ENCODE measurements at regions not wholly inside any gene's neighbourhood (a gene's known extent, or its start where the extent isn't known, plus 50 kb on each side); places are given as distances from the start of the nearest gene placed in this dataset.

DNA sequence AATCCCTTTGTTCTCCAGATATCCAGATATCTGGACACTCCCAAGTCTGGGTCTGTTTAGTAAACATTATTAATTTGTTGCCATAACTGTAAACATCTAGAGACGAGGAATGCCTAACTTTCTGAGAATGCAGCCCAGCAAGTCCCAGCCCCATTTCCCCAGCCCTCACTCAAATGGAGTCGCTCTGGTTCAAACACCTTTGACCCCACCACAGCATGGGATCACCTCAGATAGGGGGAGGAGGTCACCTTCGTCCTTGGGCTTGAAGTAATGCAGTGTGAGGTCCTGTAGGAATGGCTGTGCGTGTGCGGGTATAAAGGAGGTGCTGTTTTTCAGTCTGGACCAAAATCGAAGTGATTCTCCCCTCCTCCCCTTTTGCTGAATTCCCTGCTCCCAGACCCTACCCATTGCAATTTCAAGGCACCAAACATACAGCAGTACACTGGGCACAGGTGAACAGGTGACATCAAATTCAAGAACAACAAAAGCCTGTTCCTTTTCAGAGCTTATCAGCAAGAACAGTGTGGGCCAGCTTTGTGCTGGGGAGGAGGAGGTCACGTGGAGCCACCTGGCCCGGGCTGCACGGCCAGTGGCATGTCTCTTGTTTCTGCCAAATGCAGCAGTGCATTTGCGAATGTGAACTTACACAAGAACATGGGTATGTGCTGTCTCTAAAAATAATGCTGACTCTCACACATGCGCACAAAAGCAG, 57.5 kb upstream of the TRPM1 start:
- DNase-seq (ENCODE audit: low read depth): no peak

DNA sequence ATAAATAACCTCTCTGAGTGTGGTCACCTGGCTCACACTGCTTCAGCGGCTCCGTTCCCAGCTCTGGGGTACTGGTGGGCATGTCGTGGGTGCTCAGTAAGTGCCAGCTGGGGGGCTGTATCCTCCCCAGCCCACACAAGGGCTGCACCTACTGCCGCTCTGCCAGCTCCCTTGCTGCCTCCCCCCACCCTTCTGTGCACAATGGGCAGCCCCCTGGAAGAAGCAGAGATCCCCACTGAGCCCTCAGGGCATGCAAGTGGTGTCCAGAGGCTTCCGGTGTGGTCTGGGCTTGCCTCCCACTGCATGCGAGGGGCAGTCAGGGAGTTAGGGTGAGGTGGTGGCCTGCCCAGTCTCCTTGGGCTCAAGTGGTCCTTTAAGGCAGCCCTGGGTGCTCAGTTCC, 58.3 kb upstream of the TRPM1 start:
- H3K4me3 ChIP-seq (ENCODE audit: low read length): no peak overlapping the region
- TF ChIP-seq, protein P1, sequence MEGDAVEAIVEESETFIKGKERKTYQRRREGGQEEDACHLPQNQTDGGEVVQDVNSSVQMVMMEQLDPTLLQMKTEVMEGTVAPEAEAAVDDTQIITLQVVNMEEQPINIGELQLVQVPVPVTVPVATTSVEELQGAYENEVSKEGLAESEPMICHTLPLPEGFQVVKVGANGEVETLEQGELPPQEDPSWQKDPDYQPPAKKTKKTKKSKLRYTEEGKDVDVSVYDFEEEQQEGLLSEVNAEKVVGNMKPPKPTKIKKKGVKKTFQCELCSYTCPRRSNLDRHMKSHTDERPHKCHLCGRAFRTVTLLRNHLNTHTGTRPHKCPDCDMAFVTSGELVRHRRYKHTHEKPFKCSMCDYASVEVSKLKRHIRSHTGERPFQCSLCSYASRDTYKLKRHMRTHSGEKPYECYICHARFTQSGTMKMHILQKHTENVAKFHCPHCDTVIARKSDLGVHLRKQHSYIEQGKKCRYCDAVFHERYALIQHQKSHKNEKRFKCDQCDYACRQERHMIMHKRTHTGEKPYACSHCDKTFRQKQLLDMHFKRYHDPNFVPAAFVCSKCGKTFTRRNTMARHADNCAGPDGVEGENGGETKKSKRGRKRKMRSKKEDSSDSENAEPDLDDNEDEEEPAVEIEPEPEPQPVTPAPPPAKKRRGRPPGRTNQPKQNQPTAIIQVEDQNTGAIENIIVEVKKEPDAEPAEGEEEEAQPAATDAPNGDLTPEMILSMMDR (conservative IDR thresholded peaks at IDR 0.05; ENCODE audit: low read length): no peak
- no peak for DNase-seq (ENCODE audit: low read depth)

More for the DNA sequence above, 57.5 kb upstream of the TRPM1 start:
- no peak overlapping the region for H3K4me3 ChIP-seq (ENCODE audit: low read length)
- TF ChIP-seq, protein P1 (conservative IDR thresholded peaks at IDR 0.05; ENCODE audit: low read length): no peak

DNA sequence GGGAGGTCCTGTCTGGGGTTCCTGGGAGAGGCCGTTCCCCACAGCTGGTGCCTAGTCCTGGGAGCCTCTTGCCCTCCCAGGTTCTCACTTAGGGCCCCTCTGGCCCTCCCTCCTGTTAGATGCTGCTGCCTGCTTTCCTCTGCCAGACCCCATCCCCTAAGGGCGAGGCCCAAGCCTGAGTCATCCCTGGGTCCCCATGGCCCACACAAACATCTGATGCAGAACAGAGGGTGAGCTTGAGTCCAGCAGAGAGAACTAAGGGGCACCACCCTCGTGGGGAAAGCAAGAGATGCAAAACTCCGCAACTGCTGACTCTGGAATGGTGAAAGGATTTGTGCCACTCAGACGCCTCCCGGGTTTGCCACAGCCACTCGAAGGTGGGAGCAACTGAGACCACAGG, 58.8 kb upstream of the TRPM1 start:
- no peak for DNase-seq (ENCODE audit: low read depth)
- TF ChIP-seq, protein P1 (conservative IDR thresholded peaks at IDR 0.05; ENCODE audit: low read length): no peak
- H3K4me3 ChIP-seq (ENCODE audit: low read length): no peak overlapping the region

DNA sequence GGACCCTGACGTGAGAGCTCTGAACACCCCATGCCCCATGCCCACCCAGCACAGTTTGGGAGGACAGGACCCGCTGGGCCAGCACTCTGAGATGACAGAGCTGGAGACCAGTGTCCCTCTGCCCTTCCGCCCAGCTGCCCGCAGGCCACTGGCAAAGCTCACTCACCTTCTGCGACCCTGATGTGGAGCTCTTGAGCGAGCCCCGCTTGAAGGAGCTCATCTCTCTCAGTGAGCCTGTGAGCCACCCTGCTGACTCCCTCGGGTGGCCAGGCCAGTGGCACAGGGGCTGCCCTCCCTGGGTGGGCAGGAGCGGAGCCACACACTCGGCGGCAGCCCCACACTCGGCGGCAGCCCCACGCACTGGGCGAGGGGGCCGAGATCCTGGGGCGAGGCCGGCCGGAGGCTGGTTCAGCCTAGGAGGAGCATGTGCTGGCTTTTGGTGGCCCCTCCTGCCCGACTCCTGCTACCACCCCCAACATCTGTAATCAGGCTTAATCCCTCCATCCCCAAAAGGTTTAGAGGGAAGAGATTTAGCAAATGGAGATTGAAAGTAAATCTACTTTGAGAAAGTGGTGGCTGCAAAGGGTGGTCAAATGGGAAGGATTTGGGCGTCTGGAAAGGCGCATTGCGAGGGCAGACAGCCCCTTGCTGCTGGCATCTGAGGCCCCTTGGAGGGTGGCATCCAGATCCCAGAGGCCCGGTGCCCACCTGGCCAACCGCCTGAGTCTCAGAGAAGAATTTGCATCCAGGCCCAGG, 59.4 kb upstream of the TRPM1 start:
- DNase-seq (ENCODE audit: low read depth): no peak
- TF ChIP-seq, protein P1 (conservative IDR thresholded peaks at IDR 0.05; ENCODE audit: low read length): no peak
- H3K4me3 ChIP-seq (ENCODE audit: low read length): no peak overlapping the region

DNA sequence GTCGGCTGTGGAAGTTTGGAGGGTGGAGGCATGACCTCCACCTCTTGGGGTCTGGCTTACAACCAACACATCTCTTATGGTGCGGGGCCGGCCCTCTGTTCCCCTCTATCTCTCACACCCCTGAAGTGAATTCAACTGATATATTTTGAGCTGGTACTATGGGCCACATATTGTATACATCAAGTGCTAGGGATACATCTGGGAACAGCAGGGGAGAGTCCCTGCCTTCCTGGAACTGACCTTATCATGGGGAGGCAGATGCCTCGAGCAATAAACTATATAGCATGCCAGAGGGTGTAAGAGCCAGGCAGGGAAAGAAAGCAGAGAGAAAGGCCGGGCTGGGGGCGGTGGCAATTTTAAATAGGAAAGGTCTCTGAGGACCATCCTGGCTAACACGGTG, 60.4 kb upstream of the TRPM1 start:
- H3K4me3 ChIP-seq (ENCODE audit: low read length): no peak overlapping the region
- TF ChIP-seq, protein P1 (conservative IDR thresholded peaks at IDR 0.05; ENCODE audit: low read length): no peak
- DNase-seq (ENCODE audit: low read depth): no peak

DNA sequence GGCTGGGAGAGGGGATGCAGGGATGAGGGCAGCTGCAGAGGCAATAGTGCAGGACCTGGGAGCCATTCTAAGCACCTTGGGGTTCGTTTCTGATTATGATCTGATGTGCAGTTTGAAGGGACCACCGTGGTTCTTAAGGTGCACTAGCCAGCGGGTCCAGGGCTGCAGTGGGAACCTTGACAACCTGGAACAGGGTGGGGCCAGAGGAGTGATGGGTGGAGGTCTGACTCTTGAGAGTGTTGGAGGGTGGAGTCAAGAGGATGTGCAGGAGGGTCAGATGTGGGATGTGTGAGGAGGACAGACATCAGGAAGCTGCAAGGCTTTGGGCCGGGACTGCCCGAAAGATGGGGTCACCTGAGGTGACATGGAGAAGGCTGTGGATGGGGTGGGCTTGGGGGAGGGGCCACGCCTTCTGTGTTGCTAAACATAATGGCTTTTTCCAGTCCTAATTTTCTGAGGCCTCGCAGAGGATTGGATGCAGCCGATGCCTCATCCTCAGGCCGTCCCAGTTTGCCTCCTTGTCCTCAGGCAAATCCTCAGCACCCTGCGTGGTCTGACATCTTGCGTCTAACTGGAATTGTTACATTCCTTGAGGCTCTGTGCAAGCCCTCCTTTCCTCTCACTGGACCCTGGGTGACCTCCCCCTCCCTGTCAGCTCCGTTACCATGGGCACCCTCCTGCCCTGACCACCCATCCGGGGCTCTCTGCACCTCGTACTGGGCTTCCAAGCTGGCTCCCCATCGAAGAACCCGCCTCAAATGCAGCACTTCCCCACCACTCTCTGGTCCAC, 61.4 kb upstream of the TRPM1 start:
- no peak for DNase-seq (ENCODE audit: low read depth)
- H3K4me3 ChIP-seq (ENCODE audit: low read length): no peak overlapping the region
- TF ChIP-seq, protein P1 (conservative IDR thresholded peaks at IDR 0.05; ENCODE audit: low read length): no peak

Data from AG10803 (cell line).